ENCODE measurements at regions not wholly inside any gene's neighbourhood (a gene's known extent, or its start where the extent isn't known, plus 50 kb on each side); places are given as distances from the start of the nearest gene placed in this dataset.
"Not testable (repeated sequence)": the region's sequence is repeated elsewhere in the genome, so short reads cannot be mapped to it uniquely, and the experiment has no call there.

DNA sequence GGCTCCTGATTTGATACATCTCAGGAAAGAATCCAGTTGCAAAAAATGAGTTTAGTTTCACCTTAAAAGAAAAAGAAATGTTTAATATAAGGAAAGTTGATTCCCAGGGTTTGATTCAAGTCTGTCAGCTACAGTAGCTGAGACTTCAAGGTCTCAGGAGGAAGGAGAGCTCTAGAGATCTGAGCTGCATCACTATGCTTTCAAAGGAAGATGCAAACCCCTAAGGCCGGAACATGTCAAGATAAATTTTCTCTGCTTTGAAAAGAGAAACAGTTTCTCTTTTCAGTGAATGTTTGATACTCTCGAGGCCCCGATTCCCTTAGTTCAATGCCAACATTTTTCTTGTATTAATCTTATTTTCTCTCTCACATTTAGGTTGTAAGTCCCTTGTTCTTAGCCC lies 128.6 kb downstream of the RGPD3 start:
- no peak for DNase-seq (ENCODE audit: low spot score)

DNA sequence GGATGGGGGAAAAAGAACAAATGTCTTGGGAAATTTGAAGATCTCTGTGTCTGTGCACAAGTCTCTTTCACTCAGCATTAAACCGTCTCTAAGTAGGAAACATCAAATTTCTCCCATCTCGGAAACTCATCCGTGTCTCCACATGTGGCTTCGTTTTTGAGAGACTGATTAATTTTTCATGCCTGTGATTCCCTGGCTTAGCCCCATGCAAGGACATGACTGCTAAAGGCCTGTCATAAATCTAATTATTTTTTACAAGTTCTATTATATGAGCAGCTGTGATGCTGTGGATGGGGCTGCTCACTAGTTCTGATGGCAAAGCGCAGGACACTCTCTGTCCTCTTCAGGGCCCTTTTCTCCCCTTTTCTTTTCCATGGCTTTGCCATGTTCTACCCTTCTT lies 129.1 kb downstream of the RGPD3 start:
- no peak for DNase-seq (ENCODE audit: low spot score)

DNA sequence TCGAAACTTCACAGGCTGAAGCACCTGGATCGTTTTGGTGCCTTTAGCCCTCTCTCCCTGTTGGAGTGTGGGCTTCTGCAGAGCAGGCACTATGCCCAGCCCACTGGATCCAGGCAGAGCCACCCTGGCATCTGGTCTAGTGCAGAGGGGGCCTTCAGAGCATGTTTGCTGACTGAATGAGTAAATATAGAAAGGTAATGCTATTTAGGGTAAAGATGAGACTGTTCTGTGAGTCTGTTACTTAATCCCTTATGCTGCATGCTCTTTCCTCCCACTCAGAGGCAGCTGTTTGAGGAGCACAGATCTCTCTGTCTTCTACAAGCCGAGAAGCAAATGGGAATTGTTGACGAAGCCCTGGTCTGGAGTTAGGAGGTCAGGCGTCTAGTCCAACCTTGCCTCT lies 130.2 kb downstream of the RGPD3 start:
- DNase-seq (ENCODE audit: low spot score): no peak

DNA sequence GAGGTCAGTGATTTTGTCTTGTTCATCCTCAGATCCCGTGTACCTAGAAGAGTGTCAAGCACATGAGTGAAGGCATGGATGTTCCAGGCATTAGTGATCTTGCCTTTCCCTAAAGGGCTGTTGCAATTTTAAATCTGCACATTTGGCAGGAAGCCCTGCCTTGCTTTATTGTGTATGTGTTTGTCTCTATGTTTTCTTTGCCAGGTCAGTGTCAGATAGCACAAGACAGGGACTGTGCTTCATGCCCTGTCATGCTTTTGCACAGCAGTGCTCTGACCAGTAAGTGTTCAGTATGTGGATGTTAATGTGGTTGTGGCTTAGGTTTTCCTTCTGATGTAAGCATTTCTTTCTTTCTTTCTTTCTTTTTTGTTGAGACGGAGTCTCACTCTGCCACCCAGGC lies 131.5 kb downstream of the RGPD3 start:
- no peak for DNase-seq (ENCODE audit: low spot score)

DNA sequence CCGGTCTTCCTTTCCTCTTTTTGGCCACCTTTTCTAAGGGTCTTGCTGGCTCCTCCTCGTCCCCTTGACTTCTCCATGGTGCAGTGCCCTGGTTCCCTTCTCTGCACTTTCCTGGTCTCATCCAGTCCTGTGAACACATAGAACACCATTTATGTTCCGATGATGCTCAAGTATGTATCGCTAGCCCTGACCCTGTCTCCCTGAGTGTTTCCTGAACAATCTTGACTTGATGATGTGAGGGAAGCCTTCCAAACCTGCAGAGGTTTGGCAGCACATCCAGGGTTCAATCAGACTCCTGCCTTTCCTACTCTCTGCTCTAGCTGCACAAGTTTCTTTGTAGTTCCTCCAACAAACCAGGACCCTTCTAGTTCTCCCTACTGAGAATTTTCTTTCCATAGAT lies 132.1 kb downstream of the RGPD3 start:
- no peak for DNase-seq (ENCODE audit: low spot score)

DNA sequence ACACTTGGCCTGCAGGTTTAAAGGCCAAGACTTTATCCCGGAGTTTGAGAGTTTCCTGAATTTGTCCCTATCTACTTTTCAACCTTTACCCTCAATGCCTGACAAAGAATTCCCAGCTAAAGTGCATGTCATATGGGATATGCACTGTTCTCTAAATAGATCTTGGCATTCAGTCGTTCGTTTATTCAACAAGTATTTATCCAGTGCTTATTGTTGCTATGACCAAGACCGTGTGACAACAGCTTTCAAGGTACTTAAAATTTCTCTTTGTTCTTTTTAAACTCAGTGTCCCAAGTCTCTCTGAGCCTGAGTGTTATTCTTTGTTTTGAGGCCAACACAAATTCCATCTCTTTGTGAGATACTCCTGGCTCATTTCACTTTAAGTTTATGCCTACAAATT lies 133.4 kb downstream of the RGPD3 start:
- DNase-seq (ENCODE audit: low spot score): no peak

DNA sequence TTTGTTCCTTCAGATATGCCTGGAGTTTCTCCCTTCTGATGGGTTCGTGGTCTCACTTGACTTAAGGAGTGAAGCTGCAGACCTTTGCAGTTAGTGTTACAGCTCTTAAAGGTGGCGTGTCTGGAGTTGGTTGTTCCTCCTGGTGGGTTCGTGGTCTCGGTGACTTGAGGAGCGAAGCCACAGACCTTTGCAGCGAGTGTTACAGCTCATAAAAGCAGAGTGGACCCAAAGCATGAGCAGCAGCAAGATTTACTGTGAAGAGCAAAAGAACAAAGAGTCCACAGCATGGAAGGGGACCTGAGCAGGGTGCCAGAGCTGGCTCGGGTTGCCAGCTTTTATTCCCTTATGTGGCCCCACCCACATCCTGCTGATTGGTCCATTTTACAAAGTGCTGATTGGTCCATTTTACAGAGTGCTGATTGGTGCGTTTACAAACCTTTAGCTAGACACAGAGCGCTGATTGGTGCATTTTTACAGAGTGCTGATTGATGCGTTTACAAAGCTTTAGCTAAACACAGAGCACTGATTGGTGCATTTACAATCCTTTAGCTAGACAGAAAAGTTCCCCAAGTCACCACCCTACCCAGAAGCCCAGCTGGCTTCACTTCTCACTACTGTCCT lies 134.8 kb downstream of the RGPD3 start:
- not testable (repeated sequence) for DNase-seq (ENCODE audit: low spot score)

DNA sequence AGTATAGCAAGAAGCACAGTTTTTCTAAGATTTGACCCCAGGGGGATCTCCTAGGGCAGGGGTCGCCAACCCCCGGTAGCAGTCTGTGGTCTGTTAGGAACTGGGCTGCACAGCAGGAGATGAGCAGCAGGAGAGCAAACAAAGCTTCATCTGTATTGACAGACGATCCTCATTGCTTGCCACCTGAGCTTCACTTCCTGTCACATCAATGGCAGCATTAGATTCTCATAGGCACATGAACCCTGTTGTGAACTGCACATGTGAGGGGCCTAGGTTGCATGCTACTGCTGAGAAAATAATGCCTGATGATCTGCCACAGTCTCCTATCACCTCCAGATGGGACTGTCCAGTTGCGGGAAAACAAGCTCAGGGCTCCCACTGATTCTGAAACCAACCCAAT lies 136.2 kb downstream of the RGPD3 start:
- no peak for DNase-seq (ENCODE audit: low spot score)

DNA sequence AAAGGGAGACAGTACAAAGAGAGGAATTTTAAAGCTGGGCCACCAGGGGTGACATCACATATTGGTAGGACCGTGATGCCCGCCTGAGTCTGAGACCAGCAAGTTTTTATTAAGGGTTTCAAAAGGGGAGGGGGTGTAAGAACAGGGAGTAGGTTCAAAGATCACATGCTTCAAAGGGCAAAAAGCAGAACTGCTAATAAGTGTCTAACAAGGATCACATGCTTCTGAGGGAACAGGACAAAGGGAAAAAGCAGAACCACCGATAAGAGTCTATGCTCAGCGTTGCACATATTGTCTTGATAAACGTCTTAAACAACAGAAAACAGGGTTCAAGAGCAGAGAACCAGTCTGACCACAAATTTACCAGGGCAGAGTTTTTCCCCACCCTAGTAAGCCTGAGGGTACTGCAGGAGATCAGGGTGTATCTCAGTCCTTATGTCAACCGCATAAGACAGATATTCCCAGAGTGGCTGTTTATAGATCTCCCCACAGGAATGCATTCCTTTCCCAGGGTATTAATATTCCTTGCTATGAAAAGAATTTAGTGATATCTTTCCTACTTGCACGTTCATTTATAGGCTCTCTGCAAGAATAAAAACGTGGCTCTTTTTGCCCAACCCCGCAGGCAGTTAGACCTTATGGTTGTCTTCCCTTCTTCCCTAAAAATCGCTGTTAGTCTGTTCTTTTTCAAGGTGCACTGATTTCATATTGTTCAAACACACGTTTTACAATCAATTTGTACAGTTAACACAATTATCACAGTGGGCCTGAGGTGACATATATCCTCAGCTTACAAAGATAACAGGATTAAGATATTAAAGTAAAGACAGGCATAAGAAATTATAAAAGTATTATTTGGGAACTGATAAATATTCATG lies 136.5 kb upstream of the UXS1 start:
- not testable (repeated sequence) for DNase-seq (ENCODE audit: low spot score)

DNA sequence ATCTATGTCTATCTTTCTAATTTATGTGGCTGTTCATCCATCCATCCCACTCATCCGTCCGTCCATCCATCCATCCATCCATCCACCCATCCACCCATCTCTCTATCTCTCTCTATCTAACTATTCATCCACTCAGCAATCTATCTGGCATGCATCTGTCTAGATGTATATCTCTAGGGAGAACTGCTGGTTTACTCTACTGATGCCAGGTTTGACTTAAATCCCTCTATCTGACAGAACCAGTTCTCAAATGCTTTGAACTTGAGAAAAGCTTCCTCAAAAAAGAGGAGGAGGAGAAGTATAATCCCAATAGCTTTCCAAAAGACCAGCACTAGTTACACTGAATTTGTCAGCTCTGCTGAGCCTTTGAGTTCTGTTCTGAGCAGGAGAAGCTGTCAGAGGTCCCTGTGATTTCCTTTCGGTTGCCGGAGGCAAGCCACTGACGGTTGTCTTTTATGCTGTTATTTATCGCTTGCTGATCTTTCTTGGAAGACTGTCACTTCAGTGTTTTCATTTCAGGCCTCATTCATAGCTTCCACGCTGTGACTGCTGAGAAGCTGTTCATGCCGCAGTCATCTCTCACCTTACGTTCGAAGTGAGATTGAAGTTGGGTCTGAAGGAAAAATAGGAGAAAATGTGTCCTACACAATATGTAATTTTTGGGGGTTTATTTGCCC lies 129.4 kb upstream of the UXS1 start:
- DNase-seq (ENCODE audit: low spot score): no peak

DNA sequence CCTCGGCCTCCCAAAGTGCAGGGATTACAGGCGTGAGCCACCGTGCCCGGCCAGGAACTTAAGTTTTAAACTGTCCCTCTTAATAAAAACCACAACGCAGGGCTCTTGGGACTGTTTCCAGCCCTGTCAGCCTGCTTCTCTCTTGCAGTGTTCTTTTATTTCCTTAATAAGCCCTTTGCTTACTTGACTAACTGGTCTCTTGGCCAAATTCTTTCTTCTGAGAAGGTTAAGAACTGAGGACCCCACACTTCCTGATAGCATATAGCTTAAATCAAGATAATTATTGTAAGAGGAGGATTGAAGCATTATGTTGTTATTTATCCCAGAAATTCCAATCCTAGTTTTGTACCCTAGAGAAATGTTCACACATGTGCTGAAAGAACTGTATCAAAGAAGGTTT lies 128.2 kb upstream of the UXS1 start:
- DNase-seq (ENCODE audit: low spot score): no peak

DNA sequence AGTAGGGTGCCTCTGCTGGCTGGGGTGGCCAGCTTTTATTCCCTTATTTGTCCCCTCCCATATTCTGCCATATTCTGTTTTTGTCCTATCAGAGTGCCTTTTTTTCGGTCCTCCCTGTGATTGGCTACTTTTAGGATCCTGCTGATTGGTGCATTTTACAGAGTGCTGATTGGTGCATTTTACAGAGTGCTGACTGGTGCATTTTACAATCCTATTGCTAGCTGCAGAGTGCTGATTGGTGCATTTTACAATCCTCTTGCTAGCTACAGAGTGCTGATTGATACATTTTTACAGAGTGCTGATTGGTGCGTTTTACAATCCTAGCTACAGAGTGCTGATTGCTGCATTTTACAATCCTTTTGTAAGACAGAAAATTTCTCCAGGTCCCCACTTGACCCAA lies 126.3 kb upstream of the UXS1 start:
- DNase-seq (ENCODE audit: low spot score): not testable (repeated sequence)

DNA sequence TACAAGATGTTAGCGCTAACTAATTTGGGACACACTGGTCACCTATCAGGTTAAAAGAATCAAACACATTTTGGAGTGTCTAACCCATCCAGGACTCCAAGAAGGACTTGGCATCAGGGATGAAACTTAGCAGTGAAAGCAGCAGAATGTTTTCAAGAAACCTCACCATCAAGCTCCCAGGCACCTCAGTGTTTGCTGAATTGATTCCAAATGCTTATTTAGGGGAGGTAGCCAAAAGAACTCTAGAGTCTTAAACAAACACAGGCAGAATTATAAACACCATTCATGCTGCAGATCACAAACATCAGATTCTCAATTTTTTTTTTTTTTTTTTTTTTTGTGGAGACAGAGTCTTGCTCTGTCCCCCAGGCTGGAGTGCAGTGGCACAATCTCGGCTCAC lies 122.8 kb upstream of the UXS1 start:
- no peak for DNase-seq (ENCODE audit: low spot score)

DNA sequence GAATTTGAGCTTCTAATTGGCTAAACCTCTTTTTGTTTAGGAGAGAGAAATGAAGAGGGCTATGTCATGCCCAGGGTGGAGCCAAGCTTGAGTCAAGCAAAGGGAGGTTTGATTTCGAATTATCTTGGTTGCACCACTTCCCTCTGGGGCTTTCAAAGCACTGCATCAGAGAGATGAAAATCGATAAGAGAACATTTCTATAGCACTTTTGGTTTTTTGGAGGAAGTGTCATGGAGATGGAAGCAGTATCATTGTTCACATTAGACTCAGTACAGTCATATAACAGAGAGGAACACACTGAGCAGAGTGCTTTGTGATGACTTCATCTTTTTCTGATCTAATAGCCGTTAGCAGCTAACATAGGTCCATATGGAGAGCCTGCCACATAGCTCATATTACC lies 120.3 kb upstream of the UXS1 start:
- no peak for DNase-seq (ENCODE audit: low spot score)

DNA sequence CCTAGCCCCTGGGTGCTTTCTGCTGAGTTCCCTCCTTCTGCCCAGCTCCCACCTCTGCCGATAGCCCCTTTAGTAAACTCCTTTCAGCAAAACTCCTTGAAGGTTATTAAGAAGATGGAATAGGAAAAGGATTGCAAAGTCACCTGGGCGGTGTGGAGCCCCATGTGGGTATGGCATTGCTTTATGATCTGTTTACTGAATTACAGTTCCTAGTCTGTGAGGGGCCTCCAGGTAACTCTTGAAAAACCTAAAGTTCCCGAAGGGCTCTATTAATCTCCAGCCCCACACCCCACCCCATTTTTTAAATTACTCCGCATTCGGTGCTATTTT lies 116.9 kb upstream of the UXS1 start:
- no peak for DNase-seq (ENCODE audit: low spot score)

DNA sequence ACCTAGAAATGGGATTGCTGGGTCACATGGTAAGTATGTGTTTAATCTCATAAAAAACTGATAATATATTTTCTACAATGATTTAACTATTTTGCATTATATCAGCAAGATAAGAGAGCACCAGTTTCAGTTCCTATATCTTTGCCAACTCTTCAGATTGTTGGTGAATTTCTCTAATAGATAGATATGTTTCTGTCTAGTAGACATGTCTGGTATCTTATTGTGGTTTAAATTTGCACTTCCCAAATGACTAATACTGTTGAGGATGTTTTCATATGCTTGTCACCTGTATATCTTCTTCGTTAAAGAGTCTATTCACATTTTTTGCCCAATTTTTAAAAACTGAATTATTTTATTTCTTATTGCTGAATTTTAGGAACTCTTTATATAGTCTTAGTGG lies 113.8 kb upstream of the UXS1 start:
- DNase-seq (ENCODE audit: low spot score): no peak

DNA sequence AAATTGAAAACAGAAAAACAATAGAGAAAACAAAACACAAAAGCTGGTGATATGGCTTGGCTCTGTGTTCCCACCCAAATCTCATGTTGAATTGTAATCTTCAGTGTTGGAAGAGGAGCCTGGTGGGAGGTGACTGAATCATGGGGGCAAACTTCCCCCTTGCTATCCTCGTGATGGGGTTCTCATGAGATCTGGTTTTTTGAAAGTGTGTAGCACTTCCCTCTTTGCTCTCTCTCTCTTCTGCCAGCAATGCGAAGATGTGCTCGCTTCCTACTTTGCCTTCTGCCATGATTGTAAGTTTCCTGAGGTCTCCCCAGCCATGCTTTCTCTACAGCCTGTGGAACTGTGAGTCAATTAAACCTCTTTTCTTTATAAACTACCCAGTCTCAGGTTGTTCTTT lies 112.3 kb upstream of the UXS1 start:
- no peak for DNase-seq (ENCODE audit: low spot score)

DNA sequence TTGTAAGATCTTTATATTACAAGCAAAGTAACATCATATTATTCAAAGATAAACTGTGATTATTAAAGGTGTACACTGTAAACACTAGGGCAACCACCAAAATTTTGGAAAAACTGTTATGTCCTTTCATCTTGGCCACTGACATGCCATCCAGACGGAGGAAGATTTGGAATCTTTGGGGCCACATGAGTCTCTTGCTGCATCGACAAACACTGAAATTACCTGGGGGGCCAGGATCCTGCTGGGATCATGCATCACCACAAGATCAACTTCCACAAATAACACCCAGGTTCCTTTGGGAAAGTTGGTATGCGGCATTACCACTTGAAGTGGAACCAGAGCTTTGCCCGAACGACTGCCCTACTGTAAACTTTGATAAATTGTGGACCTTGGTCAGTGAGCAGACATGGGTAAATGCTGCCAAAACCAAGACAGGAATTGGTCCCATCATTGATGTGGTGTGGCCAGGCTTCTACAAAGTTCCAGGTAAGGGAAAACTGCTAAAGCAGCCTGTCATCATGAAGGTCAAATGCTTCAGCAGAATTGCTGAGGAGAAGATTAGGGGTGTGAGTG lies 110.6 kb upstream of the UXS1 start:
- no peak for DNase-seq (ENCODE audit: low spot score)

DNA sequence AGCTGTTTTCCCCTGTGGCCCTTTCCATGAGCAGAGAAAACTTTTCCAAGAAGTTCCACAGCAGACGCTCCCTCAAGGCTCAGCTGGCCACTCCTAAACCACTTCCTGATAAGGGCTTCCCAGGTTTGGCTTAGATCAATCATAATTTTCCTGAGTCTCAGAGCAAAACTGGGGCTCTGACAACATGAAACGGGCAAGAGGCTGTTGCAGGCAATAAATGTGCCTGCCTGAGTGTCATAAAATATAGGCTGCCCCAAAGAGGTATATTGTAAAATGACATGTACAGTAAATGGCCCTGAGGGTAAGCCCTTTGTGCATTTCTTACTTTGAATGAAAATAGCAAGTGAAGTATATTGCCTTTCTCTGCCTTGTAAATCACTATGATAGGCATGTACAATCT lies 105.6 kb upstream of the UXS1 start:
- DNase-seq (ENCODE audit: low spot score): no peak

DNA sequence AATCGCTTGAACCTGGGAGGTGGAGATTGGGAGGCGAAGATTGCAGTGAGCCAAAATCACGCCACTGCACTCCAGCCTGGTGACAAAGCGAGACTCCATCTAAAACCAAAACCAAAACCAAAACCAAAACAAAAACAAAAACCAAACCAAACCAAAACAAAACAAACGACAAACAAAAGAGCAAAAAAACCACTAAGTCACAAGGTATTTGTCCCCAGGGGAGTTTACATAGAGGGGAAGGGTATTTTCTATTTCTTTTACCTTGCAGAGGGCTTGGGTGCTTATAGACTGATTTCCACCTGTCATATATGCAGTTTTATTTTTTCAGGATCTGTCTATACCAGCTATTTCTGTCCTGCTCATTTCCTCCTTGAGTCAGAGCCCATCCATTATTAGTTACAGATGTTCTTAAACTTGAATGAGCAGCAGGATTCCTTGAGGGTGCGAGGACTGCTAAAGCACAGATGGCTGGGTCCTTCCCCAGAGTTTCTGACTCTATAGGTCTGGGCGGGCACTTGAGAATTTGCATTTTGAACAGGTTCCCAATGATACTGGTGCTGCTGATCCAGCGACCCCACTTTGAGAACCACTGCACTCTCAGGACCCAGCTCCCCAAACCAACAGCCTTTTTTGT lies 102.2 kb upstream of the UXS1 start:
- DNase-seq (ENCODE audit: low spot score): no peak

DNA sequence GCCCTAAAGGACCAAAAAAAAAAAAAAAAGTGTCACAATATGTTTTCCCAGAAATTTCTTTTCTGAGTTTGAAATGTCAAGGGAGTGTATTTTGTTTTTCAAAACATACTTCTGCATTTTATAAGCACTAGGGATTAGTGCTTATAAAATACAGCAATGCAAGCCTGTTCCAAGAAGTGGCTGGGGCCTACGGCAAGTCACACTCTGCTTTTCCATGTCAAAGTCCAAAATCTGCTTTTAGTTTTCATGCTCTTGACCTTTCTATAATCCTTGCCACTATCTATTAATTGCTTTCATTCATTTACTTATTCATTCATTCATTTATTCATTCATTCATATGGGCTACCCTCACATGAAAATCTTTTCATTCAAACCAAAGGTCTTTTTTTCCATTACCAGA lies 100.1 kb upstream of the UXS1 start:
- DNase-seq (ENCODE audit: low spot score): no peak

DNA sequence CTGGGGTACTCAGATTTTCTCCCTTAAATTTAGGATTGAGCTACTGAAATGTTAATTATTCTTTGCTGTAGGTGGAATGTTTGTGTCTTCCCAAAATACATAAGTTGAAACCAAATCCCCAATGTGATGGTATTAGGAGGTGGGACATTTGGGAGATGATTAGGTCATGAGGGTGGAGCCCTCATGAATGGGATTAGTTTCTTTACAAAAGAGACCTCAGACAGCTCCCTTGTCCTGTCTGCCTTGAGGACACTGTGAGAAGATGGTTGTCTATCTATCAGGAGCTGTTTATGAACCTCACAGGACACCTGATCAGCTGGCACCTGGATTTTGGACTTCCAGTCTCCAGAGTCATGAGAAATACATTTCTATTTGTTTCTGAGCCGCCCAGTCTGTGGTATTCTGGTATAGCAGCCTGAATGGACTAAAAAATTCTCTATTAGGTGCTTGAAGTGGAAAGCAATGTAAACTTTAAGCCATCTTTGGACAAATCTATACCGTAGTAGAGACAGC lies 99.2 kb upstream of the UXS1 start:
- DNase-seq (ENCODE audit: low spot score): no peak

Data from kidney tubule cell (primary cell).